Thyroid gland (tissue), 4 donors: ENCODE measurements at regions not wholly inside any gene's neighbourhood (a gene's known extent, or its start where the extent isn't known, plus 50 kb on each side); places are given as distances from the start of the nearest gene placed in this dataset.

Experiments used
- CTCF ChIP-seq, 6 experiments: fragments of 200-600 bp in 3 of 6; fragments of 450-650 bp in 3 of 6; sonication (generic) in 3 of 6; IDR thresholded peaks; one replicate each; pipeline ENCODE4 v1.5.1; 2016 to 2019; ENCODE audit warnings: antibody characterized with exemption in 6 of 6, mild to moderate bottlenecking in 2 of 6, inconsistent platforms in 1 of 6, moderate library complexity in 1 of 6
- POLR2A ChIP-seq, 2 donors: fragments of 450-650 bp; IDR thresholded peaks; one replicate each; pipeline ENCODE4 v1.6.1; 2017; ENCODE audit warnings: antibody characterized with exemption in 2 of 2, mild to moderate bottlenecking in 2 of 2, moderate library complexity in 1 of 2

- TF ChIP-seq CTCF (IDR thresholded peaks at IDR 0.05) (no peak), POLR2A (IDR thresholded peaks at IDR 0.05) (no peak)
Measured at GRCh38 chr2:217673627-217674026, 329.2 kb downstream of the TNS1 start.
